HCT116 (cell line): ENCODE measurements at regions not wholly inside any gene's neighbourhood (a gene's known extent, or its start where the extent isn't known, plus 50 kb on each side); places are given as distances from the start of the nearest gene placed in this dataset.
A peak's percentile ranks its signal among the peaks of the same experiment; 100 is the strongest.

Source experiments
- ATAC-seq: fragments of 200-7000 bp; cut with Tn5 transposase; 2 replicates; pipeline ENCODE4 v1.9.1; 2020; ENCODE audit warnings: mild to moderate bottlenecking, moderate library complexity
- BruUV-seq: library from RNA; stranded (reverse); fragments of 400-500 nt; replicated peaks from 2 replicates; lab custom pipeline; 2021; lab: Mats Ljungman, UMichigan
- CTCF ChIA-PET: fragments of 300-600 bp; sonication (Branson Sonifier 250); formaldehyde crosslinking; loops from one replicate; lab custom pipeline; 2021; ENCODE audit warnings: antibody characterized with exemption; lab: Charles Lee
- POLR2A ChIA-PET: fragments of 300-600, 350-600 bp; sonication (Branson Sonifier 250); formaldehyde crosslinking; loops from one replicate; lab custom pipeline; 2021; ENCODE audit warnings: antibody characterized with exemption; lab: Charles Lee
- RAD21 ChIA-PET, 2 experiments: fragments of 300-600 bp; sonication (Branson Sonifier 250); formaldehyde crosslinking; loops; one replicate each; lab custom pipeline; 2023; ENCODE audit warnings: low total read pairs in 2 of 2; ENCODE audit not compliant: uncharacterized antibody in 2 of 2, unreplicated experiment in 2 of 2, low non-redundant PET in 1 of 2; lab: Charles Lee
- DNase-seq: peaks from one replicate; pipeline ENCODE4 v3.0.0-alpha.2; 2010; ENCODE audit warnings: low read depth, low spot score
- H2AFZ ChIP-seq: fragments of 200-600 bp; shearing (Covaris generic), sonication (generic); 2 replicates; pipeline ENCODE4 v1.6.1; 2017; ENCODE audit warnings: low read depth, mixed run types, mixed read lengths, antibody characterized with exemption, low read length; ENCODE audit not compliant: poor library complexity, severe bottlenecking
- H3K27ac ChIP-seq: 2 replicates; pipeline ENCODE4 v1.5.1; 2012; ENCODE audit warnings: low read depth, low read length
- H3K27me3 ChIP-seq: fragments of 200-600 bp; sonication (generic); 2 replicates; pipeline ENCODE4 v1.6.1; 2016; ENCODE audit warnings: mixed run types, low read length, mixed read lengths; ENCODE audit not compliant: insufficient read depth
- H3K36me3 ChIP-seq, 2 experiments: fragments of 200-500 bp in 1 of 2; fragments of 200-600 bp in 1 of 2; sonication (Bioruptor generic) in 1 of 2; sonication (generic) in 1 of 2; 2 replicates each; pipeline versions ENCODE4 v1.5.1 to v1.6.1; 2014 to 2016; ENCODE audit warnings: low read length in 2 of 2, inconsistent platforms in 1 of 2, mixed read lengths in 1 of 2, mixed run types in 1 of 2; ENCODE audit not compliant: insufficient read depth in 2 of 2, control insufficient read depth in 1 of 2
- H3K4me1 ChIP-seq, 2 experiments: fragments of 200-600 bp in 1 of 2; sonication (generic) in 1 of 2; 2 replicates each; pipeline versions ENCODE4 v1.5.1 to v1.6.1; 2012 to 2017; ENCODE audit warnings: low read length in 2 of 2, inconsistent platforms in 1 of 2, mild to moderate bottlenecking in 1 of 2, mixed read lengths in 1 of 2, mixed run types in 1 of 2, moderate library complexity in 1 of 2; ENCODE audit not compliant: insufficient read depth in 2 of 2, control insufficient read depth in 1 of 2
- H3K4me2 ChIP-seq: fragments of 200-600 bp; sonication (generic); 2 replicates; pipeline ENCODE4 v1.6.1; 2017; ENCODE audit warnings: mixed run types, low read length, mixed read lengths
- H3K4me3 ChIP-seq, 2 experiments: fragments of 200-600 bp in 1 of 2; sonication (generic) in 1 of 2; replicated peaks in 1 of 2; 2 replicates each; pipeline ENCODE4 v1.5.1; 2011 to 2016; ENCODE audit warnings: low read length in 2 of 2, control low read depth in 1 of 2, low read depth in 1 of 2, mild to moderate bottlenecking in 1 of 2, mixed read lengths in 1 of 2, mixed run types in 1 of 2
- H3K79me2 ChIP-seq: fragments of 200-600 bp; sonication (generic); 2 replicates; pipeline ENCODE4 v1.6.1; 2017; ENCODE audit warnings: mild to moderate bottlenecking, mixed run types, low read length, moderate library complexity, mixed read lengths; ENCODE audit not compliant: insufficient read depth
- H3K9ac ChIP-seq: fragments of 200-600 bp; sonication (generic); 2 replicates; pipeline ENCODE4 v1.6.1; 2016; ENCODE audit warnings: low read length, mixed read lengths
- H3K9me2 ChIP-seq: fragments of 200-600 bp; sonication (generic), shearing (Covaris generic); 2 replicates; pipeline ENCODE4 v1.6.1; 2017; ENCODE audit warnings: mixed run types, mild to moderate bottlenecking, moderate library complexity; ENCODE audit not compliant: insufficient read depth
- H3K9me3 ChIP-seq, 2 experiments: fragments of 200-500 bp in 1 of 2; fragments of 200-600 bp in 1 of 2; sonication (Bioruptor generic) in 1 of 2; sonication (generic) in 1 of 2; 2 replicates each; pipeline ENCODE4 v1.6.1; 2014 to 2017; ENCODE audit warnings: low read length in 2 of 2, mixed read lengths in 2 of 2, inconsistent platforms in 1 of 2, low read depth in 1 of 2, mild to moderate bottlenecking in 1 of 2, mixed run types in 1 of 2, moderate library complexity in 1 of 2; ENCODE audit not compliant: control insufficient read depth in 1 of 2, insufficient read depth in 1 of 2
- H4K20me1 ChIP-seq: fragments of 200-600 bp; sonication (generic), shearing (Covaris generic); 2 replicates; pipeline ENCODE4 v1.6.1; 2017; ENCODE audit warnings: mixed run types, mild to moderate bottlenecking, moderate library complexity; ENCODE audit not compliant: insufficient read depth
- CBX3 ChIP-seq: IDR thresholded peaks from 2 replicates; pipeline ENCODE4 v1.6.1; 2012; ENCODE audit warnings: low read depth
- CEBPB ChIP-seq: IDR thresholded peaks from 2 replicates; pipeline ENCODE4 v1.6.1; 2012; ENCODE audit warnings: low read depth
- EZH2phosphoT487 ChIP-seq: fragments of 200-600 bp; IDR thresholded peaks from 2 replicates; pipeline ENCODE4 v1.6.1; 2018; ENCODE audit warnings: antibody characterized with exemption, borderline replicate concordance
- FOSL1 ChIP-seq: IDR thresholded peaks from 2 replicates; pipeline ENCODE4 v1.6.1; 2012; ENCODE audit warnings: low read depth
- JUND ChIP-seq: IDR thresholded peaks from 2 replicates; pipeline ENCODE4 v1.6.1; 2012
- MAX ChIP-seq: IDR thresholded peaks from 2 replicates; pipeline ENCODE4 v1.6.1; 2012
- SIN3A ChIP-seq: IDR thresholded peaks from 2 replicates; pipeline ENCODE4 v1.6.1; 2012; ENCODE audit warnings: low read depth
- SP1 ChIP-seq: IDR thresholded peaks from 2 replicates; pipeline ENCODE4 v1.6.1; 2012; ENCODE audit warnings: low read depth
- SRF ChIP-seq: IDR thresholded peaks from 2 replicates; pipeline ENCODE4 v1.6.1; 2012; ENCODE audit warnings: low read depth
- TCF7L2 ChIP-seq: IDR thresholded peaks from 2 replicates; pipeline ENCODE4 v1.7.0; 2011; ENCODE audit warnings: borderline replicate concordance, inconsistent platforms; ENCODE audit not compliant: insufficient read depth, insufficient read length; ENCODE audit errors: extremely low read depth
- YY1 ChIP-seq: IDR thresholded peaks from 2 replicates; pipeline ENCODE4 v1.6.1; 2011; ENCODE audit warnings: low read length, low read depth, moderate library complexity, mild to moderate bottlenecking; ENCODE audit not compliant: insufficient replicate concordance; ENCODE audit errors: extremely low read depth
- intact Hi-C: fragments of 100-400 bp; cut with micrococcal nuclease; formaldehyde crosslinking; loops from 2 replicates; pipeline ENCODE4 v1.10.0; 2022

GRCh38 chr2:39845460-39846146, 66.5 kb upstream of the THUMPD2 start:
- peak overlapping the region; percentile 36 for H3K4me2 ChIP-seq
- intact Hi-C loops, result no loop called here
- CTCF ChIA-PET, result no interaction called here
- no peaks in the 10 kb centered on the region for H3K9me3 ChIP-seq
- H3K4me3 ChIP-seq, result no peak overlapping the region
- no peaks in the 10 kb centered on the region for H3K36me3 ChIP-seq
- peaks cover 0 to 13% of the 10 kb centered on the region in 2 experiments; a peak in 2 of 4 replicates for H3K4me1 ChIP-seq
- H4K20me1 ChIP-seq, result no peaks in the 10 kb centered on the region
- H3K9ac ChIP-seq, result no peak overlapping the region
- H3K9me2 ChIP-seq, result no peaks in the 10 kb centered on the region
- H2AFZ ChIP-seq, result peak overlapping the region; percentile 24
- peak; percentile 94 for ATAC-seq
- POLR2A ChIA-PET, result no interaction called here
- H3K79me2 ChIP-seq, result no peaks in the 10 kb centered on the region
- H3K27me3 ChIP-seq, result no peaks in the 10 kb centered on the region
- TF ChIP-seq MAX (peak; percentile 50), EZH2phosphoT487 (no peak), JUND (peak; percentile 82), SRF (peak; percentile 48; the same call in 1 of the 2 replicates), CEBPB (no peak), SIN3A (no peak), TCF7L2 (no peak), YY1 (no peak), FOSL1 (peak; percentile 87), SP1 (peak; percentile 71), CBX3 (peak; percentile 93)
- DNase-seq, result peak; percentile 68
- RAD21 ChIA-PET, result no interaction called here
- no peak overlapping the region for H3K27ac ChIP-seq
- no TSS peak for BruUV-seq
